Lower leg skin (tissue), 4 donors: ENCODE measurements at regions not wholly inside any gene's neighbourhood (a gene's known extent, or its start where the extent isn't known, plus 50 kb on each side); places are given as distances from the start of the nearest gene placed in this dataset.

ENCODE experiments used
- DNase-seq, 2 donors: peaks; one replicate each; pipeline ENCODE4 v3.0.0-alpha.2; 2019; ENCODE audit warnings: low spot score in 2 of 2
- H3K4me3 ChIP-seq: fragments of 200-600 bp; sonication (generic); 2 replicates; pipeline ENCODE4 v1.5.1; 2017; ENCODE audit warnings: mild to moderate bottlenecking, low read depth; ENCODE audit not compliant: poor library complexity, severe bottlenecking
- CTCF ChIP-seq, 3 donors: fragments of 450-650 bp; IDR thresholded peaks; one replicate each; pipeline ENCODE4 v1.5.1; 2016; ENCODE audit warnings: antibody characterized with exemption in 3 of 3, mild to moderate bottlenecking in 3 of 3, moderate library complexity in 2 of 3
- POLR2A ChIP-seq, 2 donors: fragments of 450-650 bp; IDR thresholded peaks; one replicate each; pipeline ENCODE4 v1.6.1; 2016 to 2017; ENCODE audit warnings: antibody characterized with exemption in 2 of 2, mild to moderate bottlenecking in 1 of 2, moderate library complexity in 1 of 2
- intact Hi-C: fragments of 100-400 bp; cut with DNase I; formaldehyde crosslinking; loops from one replicate; pipeline ENCODE4 v1.15.0; 2023; ENCODE audit warnings: low total_unique reads

DNA sequence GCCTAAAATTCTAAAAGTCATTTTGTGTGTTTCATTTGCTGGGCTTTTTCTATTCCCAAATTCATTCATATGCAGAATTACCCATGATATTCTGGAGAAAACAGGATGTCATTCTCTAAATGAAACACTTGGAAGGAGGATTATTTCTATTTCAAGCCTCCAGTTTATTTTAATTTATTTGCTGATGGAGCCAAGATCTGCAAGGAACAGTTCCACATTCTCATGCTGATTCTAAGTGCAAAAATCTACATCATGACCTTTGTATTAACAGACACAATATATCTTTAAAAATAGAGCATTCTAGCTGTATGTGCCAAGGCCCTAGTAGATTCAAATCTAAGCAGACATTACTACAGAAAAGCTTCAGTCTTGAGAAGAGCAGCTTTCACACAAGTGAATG, 51.3 kb upstream of the KCND2 start:
- H3K4me3 ChIP-seq, result no peak overlapping the region
- TF ChIP-seq POLR2A (IDR thresholded peaks at IDR 0.05) (no peak), CTCF (IDR thresholded peaks at IDR 0.05) (no peak)
- intact Hi-C loops, result no loop called here
- DNase-seq, result no peak
